TTC549 (cell line): ENCODE measurements at regions not wholly inside any gene's neighbourhood (a gene's known extent, or its start where the extent isn't known, plus 50 kb on each side); places are given as distances from the start of the nearest gene placed in this dataset.
"Not testable (repeated sequence)": the region's sequence is repeated elsewhere in the genome, so short reads cannot be mapped to it uniquely, and the experiment has no call there.

ENCODE experiments used
- FAIRE-seq: peaks from 2 replicates; lab custom pipeline; 2012; peaks lifted over from hg19 to GRCh38; lab: Jason Lieb, UNC

GRCh38 chr16:65834688-65835087, 531.8 kb upstream of the CDH5 start:
- no peak for FAIRE-seq

- no peak for FAIRE-seq
These were observed 533.2 kb upstream of the CDH5 start for GRCh38 chr16:65833171-65833871.

- FAIRE-seq: no peak
These were observed 533.8 kb upstream of the CDH5 start for GRCh38 chr16:65832679-65833078.

GRCh38 chr16:65831903-65832666, 534.4 kb upstream of the CDH5 start:
- no peak for FAIRE-seq

- FAIRE-seq: no peak
These were observed 537.4 kb upstream of the CDH5 start for GRCh38 chr16:65829076-65829475.

- no peak for FAIRE-seq
These were observed 538.2 kb upstream of the CDH5 start for GRCh38 chr16:65828296-65828695.

- FAIRE-seq: no peak
These were observed 539.3 kb upstream of the CDH5 start for GRCh38 chr16:65827231-65827630.

- no peak for FAIRE-seq
These were observed 541.2 kb upstream of the CDH5 start for GRCh38 chr16:65825191-65825856.

- FAIRE-seq: no peak
These were observed 544.3 kb upstream of the CDH5 start for GRCh38 chr16:65822148-65822547.

- no peak for FAIRE-seq
These were observed 547.2 kb upstream of the CDH5 start for GRCh38 chr16:65819136-65819898.

GRCh38 chr16:65817799-65818198, 548.7 kb upstream of the CDH5 start:
- FAIRE-seq: no peak

GRCh38 chr16:65817066-65817465, 549.4 kb upstream of the CDH5 start:
- FAIRE-seq: no peak

GRCh38 chr16:65816556-65816955, 549.9 kb upstream of the CDH5 start:
- FAIRE-seq: no peak

GRCh38 chr16:65815707-65816106, 550.8 kb upstream of the CDH5 start:
- FAIRE-seq: no peak

- not testable (repeated sequence) for FAIRE-seq
These were observed 552.6 kb upstream of the CDH5 start for GRCh38 chr16:65813879-65814278.

GRCh38 chr16:65809627-65810026, 556.9 kb upstream of the CDH5 start:
- FAIRE-seq: no peak

GRCh38 chr16:65808790-65809189, 557.7 kb upstream of the CDH5 start:
- no peak for FAIRE-seq

GRCh38 chr16:65807858-65808257, 558.6 kb upstream of the CDH5 start:
- FAIRE-seq: no peak

GRCh38 chr16:65805704-65806103, 560.8 kb upstream of the CDH5 start:
- not testable (repeated sequence) for FAIRE-seq

GRCh38 chr16:65796481-65796880, 570.0 kb upstream of the CDH5 start:
- no peak for FAIRE-seq

GRCh38 chr16:65794973-65795372, 571.5 kb upstream of the CDH5 start:
- FAIRE-seq: no peak

- no peak for FAIRE-seq
These were observed 572.7 kb upstream of the CDH5 start for GRCh38 chr16:65793781-65794180.

GRCh38 chr16:65790768-65791167, 575.7 kb upstream of the CDH5 start:
- FAIRE-seq: no peak
